VCaP (cell line): ENCODE measurements at regions not wholly inside any gene's neighbourhood (a gene's known extent, or its start where the extent isn't known, plus 50 kb on each side); places are given as distances from the start of the nearest gene placed in this dataset.

ENCODE experiments used
- H3K27ac ChIP-seq: fragments of 450-650 bp; 2 replicates; pipeline ENCODE4 v1.5.1; 2017
- CTCF ChIP-seq: fragments of 450-650 bp; conservative IDR thresholded peaks from 2 replicates; pipeline ENCODE4 v1.5.1; 2017; ENCODE audit warnings: mild to moderate bottlenecking, moderate library complexity

DNA sequence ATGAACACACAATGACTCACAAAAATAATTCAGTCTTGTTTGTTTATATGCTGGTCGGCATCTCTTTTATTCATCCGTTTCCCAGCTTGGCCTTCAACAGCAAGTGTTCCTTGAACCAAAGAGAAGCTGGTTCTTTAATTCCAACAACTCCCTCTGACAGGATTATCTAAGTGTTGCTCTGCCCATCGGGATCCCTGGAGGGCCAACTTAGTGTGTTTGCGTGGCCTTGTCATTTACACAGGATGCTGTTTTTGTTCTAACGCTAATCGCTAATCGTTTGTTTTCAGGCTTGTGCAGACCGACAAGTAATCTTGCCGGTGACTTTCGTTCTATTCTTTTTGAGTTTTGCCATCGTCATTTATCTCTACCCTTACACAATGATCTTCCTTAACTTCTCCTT, 267.4 kb upstream of the EXOC2 start:
- no peak for TF ChIP-seq CTCF
- no peak overlapping the region for H3K27ac ChIP-seq

GRCh38 chr6:958488-958887, 265.5 kb upstream of the EXOC2 start:
- H3K27ac ChIP-seq, result no peak overlapping the region
- TF ChIP-seq CTCF, result no peak

DNA sequence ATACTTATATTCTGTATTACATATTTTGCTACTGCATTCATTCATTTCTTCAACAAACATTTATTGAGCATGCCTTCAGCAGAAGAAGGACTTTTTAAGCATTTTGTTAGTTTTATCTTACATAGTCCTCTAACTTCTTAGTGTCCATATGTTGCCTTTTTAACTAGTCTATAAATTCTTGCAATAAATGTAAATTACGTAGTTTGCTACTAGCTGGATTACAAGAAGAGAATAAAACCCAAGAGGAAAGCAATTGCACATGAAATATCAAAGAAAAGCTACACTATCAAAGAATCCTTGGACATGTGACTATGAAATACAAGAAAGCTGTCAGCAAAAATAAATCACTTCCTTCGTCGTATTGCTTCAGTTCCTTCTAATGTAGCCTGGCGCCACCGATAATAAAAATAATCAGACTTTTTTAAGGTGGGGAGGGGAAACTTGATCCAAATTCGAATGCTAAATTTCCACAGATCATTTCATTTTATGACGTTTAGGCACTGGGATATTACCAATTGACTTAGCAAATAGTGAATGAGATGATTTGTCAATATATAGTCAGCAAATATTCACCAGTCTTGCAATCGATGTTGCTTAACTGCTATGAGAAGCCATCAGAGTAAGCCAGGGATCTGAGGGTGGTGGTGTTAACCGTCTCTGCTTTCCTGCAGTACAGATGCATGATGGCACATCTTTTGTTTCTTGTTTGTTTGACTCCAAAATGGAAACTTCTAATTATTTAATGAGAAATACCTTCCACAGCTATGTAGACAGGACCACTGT, 258.7 kb upstream of the EXOC2 start:
- no peak for TF ChIP-seq CTCF
- no peak overlapping the region for H3K27ac ChIP-seq

- H3K27ac ChIP-seq, result no peak overlapping the region
- no peak for TF ChIP-seq CTCF
These were observed 254.4 kb upstream of the EXOC2 start for GRCh38 chr6:947235-947934.

DNA sequence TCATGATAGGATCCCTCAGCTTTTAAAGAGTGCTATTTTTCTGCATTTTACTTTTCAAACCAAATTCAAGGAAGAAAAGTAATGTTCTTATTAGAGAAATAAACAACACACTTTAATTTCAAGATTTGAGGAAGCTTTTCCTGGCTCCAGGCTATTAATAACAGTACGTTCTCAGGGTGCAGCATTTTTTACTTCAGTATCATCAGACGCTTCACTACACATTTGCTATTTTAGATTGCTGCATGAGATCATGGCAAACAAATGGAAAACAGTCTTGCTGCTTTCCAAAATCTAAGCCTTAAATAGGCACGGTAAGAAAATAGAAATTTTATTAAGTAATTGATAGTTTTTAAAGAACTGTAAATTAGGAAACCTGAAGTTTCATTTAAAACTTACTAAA, 253.6 kb upstream of the EXOC2 start:
- no peak for TF ChIP-seq CTCF
- no peak overlapping the region for H3K27ac ChIP-seq

DNA sequence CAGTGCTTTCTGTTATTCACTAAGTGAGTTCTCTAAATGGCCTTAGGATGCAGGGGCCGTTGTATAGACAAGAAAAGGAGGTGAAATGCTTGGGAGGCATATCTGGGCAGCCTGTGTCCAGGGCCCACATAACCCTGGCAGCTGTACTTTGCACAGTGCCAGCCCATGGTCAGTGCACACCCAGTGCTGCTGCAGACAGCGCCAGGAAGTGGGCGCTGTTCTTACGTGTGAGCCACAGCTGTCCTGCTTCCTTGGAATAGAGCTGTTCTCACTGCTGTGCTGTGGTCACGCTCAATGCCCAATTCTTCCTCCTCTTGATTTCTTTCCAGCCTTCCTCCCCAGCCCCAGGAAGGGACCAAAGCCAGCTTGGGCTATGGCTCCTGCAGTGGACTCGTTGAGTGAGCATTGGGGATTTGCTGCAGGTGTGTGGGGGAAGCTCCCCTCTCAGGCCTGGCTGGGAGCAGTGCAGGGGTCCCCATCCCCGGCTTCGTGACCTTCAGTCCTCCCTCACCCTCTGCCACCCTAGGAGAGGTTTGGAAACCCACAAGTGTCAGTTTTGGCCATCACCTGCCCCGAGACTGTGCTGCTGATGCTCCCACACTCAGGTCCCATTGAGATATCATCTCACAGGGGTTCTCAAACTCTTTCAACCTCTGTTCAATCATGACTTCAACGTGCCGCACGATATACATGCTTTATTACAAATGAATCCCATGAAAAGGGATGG, 246.8 kb upstream of the EXOC2 start:
- H3K27ac ChIP-seq, result no peak overlapping the region
- no peak for TF ChIP-seq CTCF

GRCh38 chr6:938916-939315, 246.0 kb upstream of the EXOC2 start:
- no peak for TF ChIP-seq CTCF
- no peak overlapping the region for H3K27ac ChIP-seq
